GM19328 (cell line): ENCODE measurements at regions not wholly inside any gene's neighbourhood (a gene's known extent, or its start where the extent isn't known, plus 50 kb on each side); places are given as distances from the start of the nearest gene placed in this dataset.
"Not testable (repeated sequence)": the region's sequence is repeated elsewhere in the genome, so short reads cannot be mapped to it uniquely, and the experiment has no call there.

Experiments used
- ATAC-seq: cut with Tn5 transposase; IDR thresholded peaks from one replicate; pipeline ENCODE4 v1.9.1; 2021; ENCODE audit warnings: mild to moderate bottlenecking, moderate library complexity; ENCODE audit not compliant: unreplicated experiment

GRCh38 chr2:38484957-38485356 lies 107.9 kb upstream of the ATL2 start:
- ATAC-seq = no peak

- no peak for ATAC-seq
Measured at GRCh38 chr2:38483776-38484501, 106.9 kb upstream of the ATL2 start.

- ATAC-seq = not testable (repeated sequence)
Measured at GRCh38 chr2:38482710-38483109, 105.6 kb upstream of the ATL2 start.

GRCh38 chr2:38480617-38481016 lies 103.5 kb upstream of the ATL2 start:
- no peak for ATAC-seq

- no peak for ATAC-seq
Measured at GRCh38 chr2:38477006-38477405, 99.9 kb upstream of the ATL2 start.

GRCh38 chr2:38475567-38475881 lies 98.5 kb upstream of the ATL2 start:
- ATAC-seq = no peak

- ATAC-seq = no peak
Measured at GRCh38 chr2:38474715-38475566, 97.9 kb upstream of the ATL2 start.

GRCh38 chr2:38474021-38474456 lies 97.0 kb upstream of the ATL2 start:
- no peak for ATAC-seq

- ATAC-seq = no peak
Measured at GRCh38 chr2:38473333-38474005, 96.4 kb upstream of the ATL2 start.

- ATAC-seq = no peak
Measured at GRCh38 chr2:38470115-38470514, 93.0 kb upstream of the ATL2 start.

- ATAC-seq = no peak
Measured at GRCh38 chr2:38467768-38468455, 90.8 kb upstream of the ATL2 start.

- ATAC-seq = no peak
Measured at GRCh38 chr2:38466876-38467767, 90.0 kb upstream of the ATL2 start.

GRCh38 chr2:38466409-38466808 lies 89.3 kb upstream of the ATL2 start:
- no peak for ATAC-seq

- no peak for ATAC-seq
Measured at GRCh38 chr2:38465789-38466127, 88.7 kb upstream of the ATL2 start.

- ATAC-seq = no peak
Measured at GRCh38 chr2:38464971-38465788, 88.1 kb upstream of the ATL2 start.

GRCh38 chr2:38463752-38464151 lies 86.7 kb upstream of the ATL2 start:
- no peak for ATAC-seq

- no peak for ATAC-seq
Measured at GRCh38 chr2:38462121-38462661, 85.1 kb upstream of the ATL2 start.

- ATAC-seq = no peak
Measured at GRCh38 chr2:38461470-38461869, 84.4 kb upstream of the ATL2 start.

- ATAC-seq = no peak
Measured at GRCh38 chr2:38460313-38460712, 83.2 kb upstream of the ATL2 start.
